Adrenal gland (tissue), 5 donors: ENCODE measurements at regions not wholly inside any gene's neighbourhood (a gene's known extent, or its start where the extent isn't known, plus 50 kb on each side); places are given as distances from the start of the nearest gene placed in this dataset.

Source experiments
- CTCF ChIP-seq, 6 experiments: fragments of 450-650 bp in 4 of 6; fragments of 200-600 bp in 2 of 6; sonication (generic) in 1 of 6; IDR thresholded peaks; 1 replicate in 5 of 6; 2 replicates in 1 of 6; pipeline versions ENCODE4 v1.5.1 to v1.8.0; 2016 to 2021; ENCODE audit warnings: antibody characterized with exemption in 6 of 6, mild to moderate bottlenecking in 2 of 6, moderate library complexity in 1 of 6
- POLR2A ChIP-seq, 2 donors: fragments of 450-650 bp; IDR thresholded peaks; one replicate each; pipeline ENCODE4 v1.6.1; 2017; ENCODE audit warnings: antibody characterized with exemption in 2 of 2, mild to moderate bottlenecking in 2 of 2, moderate library complexity in 1 of 2
- donor health status: DM: no; HTN: no; CAD: no.

GRCh38 chr12:27385766-27386564 is 53.3 kb downstream of the BMAL2 start:
- no peak for TF ChIP-seq CTCF (IDR thresholded peaks at IDR 0.05)
- no peak for TF ChIP-seq POLR2A (IDR thresholded peaks at IDR 0.05)
